ENCODE measurements at regions not wholly inside any gene's neighbourhood (a gene's known extent, or its start where the extent isn't known, plus 50 kb on each side); places are given as distances from the start of the nearest gene placed in this dataset.

GRCh38 chr5:57693488-57694305 lies 211.1 kb upstream of the ACTBL2 start:
- DNase-seq: no peak

- DNase-seq: no peak
Observed at GRCh38 chr5:57692582-57693487, 210.2 kb upstream of the ACTBL2 start.

- no peak for DNase-seq
Observed at GRCh38 chr5:57690724-57691123, 208.1 kb upstream of the ACTBL2 start.

- DNase-seq: no peak
Observed at GRCh38 chr5:57687596-57687995, 205.0 kb upstream of the ACTBL2 start.

GRCh38 chr5:57685516-57686255 lies 203.1 kb upstream of the ACTBL2 start:
- DNase-seq: no peak

- DNase-seq: no peak
Observed at GRCh38 chr5:57684299-57684702, 201.7 kb upstream of the ACTBL2 start.

- no peak for DNase-seq
Observed at GRCh38 chr5:57683036-57683630, 200.5 kb upstream of the ACTBL2 start.

- DNase-seq: no peak
Observed at GRCh38 chr5:57681942-57682341, 199.3 kb upstream of the ACTBL2 start.

- DNase-seq: no peak
Observed at GRCh38 chr5:57680686-57681085, 198.1 kb upstream of the ACTBL2 start.

GRCh38 chr5:57677235-57677634 lies 194.6 kb upstream of the ACTBL2 start:
- DNase-seq: no peak

GRCh38 chr5:57676222-57677098 lies 193.8 kb upstream of the ACTBL2 start:
- DNase-seq: no peak

GRCh38 chr5:57675236-57675635 lies 192.6 kb upstream of the ACTBL2 start:
- no peak for DNase-seq

- no peak for DNase-seq
Observed at GRCh38 chr5:57671371-57671770, 188.8 kb upstream of the ACTBL2 start.

- no peak for DNase-seq
Observed at GRCh38 chr5:57666582-57666981, 184.0 kb upstream of the ACTBL2 start.

- DNase-seq: no peak
Observed at GRCh38 chr5:57665146-57665936, 182.7 kb upstream of the ACTBL2 start.

GRCh38 chr5:57664700-57665099 lies 182.1 kb upstream of the ACTBL2 start:
- DNase-seq: no peak

GRCh38 chr5:57663466-57663865 lies 180.9 kb upstream of the ACTBL2 start:
- DNase-seq: no peak

- DNase-seq: no peak
Observed at GRCh38 chr5:57662991-57663390, 180.4 kb upstream of the ACTBL2 start.

- DNase-seq: no peak
Observed at GRCh38 chr5:57659886-57660285, 177.3 kb upstream of the ACTBL2 start.

GRCh38 chr5:57658018-57658417 lies 175.4 kb upstream of the ACTBL2 start:
- DNase-seq: no peak

- DNase-seq: no peak
Observed at GRCh38 chr5:57655228-57655627, 172.6 kb upstream of the ACTBL2 start.
